Breast epithelium (tissue), 4 donors: ENCODE measurements at regions not wholly inside any gene's neighbourhood (a gene's known extent, or its start where the extent isn't known, plus 50 kb on each side); places are given as distances from the start of the nearest gene placed in this dataset.

ENCODE experiments used
- DNase-seq, 2 donors: peaks; one replicate each; pipeline ENCODE4 v3.0.0-alpha.2; 2019; ENCODE audit warnings: low spot score in 2 of 2
- H3K27ac ChIP-seq, 2 donors: fragments of 200-600 bp; sonication (generic) in 1 of 2; one replicate each; pipeline ENCODE4 v1.5.1; 2016 to 2019; ENCODE audit warnings: mild to moderate bottlenecking in 1 of 2
- H3K27me3 ChIP-seq, 2 donors: fragments of 200-600 bp; sonication (generic) in 1 of 2; one replicate each; pipeline versions ENCODE4 v1.5.1 to v1.6.0; 2017 to 2019; ENCODE audit warnings: control low read depth in 1 of 2, mild to moderate bottlenecking in 1 of 2
- H3K36me3 ChIP-seq: fragments of 200-600 bp; one replicate; pipeline ENCODE4 v1.5.1; 2019
- H3K4me1 ChIP-seq, 2 donors: fragments of 200-600 bp; sonication (generic); one replicate each; pipeline ENCODE4 v1.5.1; 2016 to 2019; ENCODE audit warnings: control low read depth in 1 of 2
- H3K4me3 ChIP-seq, 3 donors: fragments of 200-600 bp; sonication (generic); 1 replicate in 2 of 3; 2 replicates in 1 of 3; pipeline ENCODE4 v1.5.1; 2016 to 2019; ENCODE audit warnings: mild to moderate bottlenecking in 3 of 3, moderate library complexity in 2 of 3
- H3K9me3 ChIP-seq, 2 donors: fragments of 200-600 bp; sonication (generic) in 1 of 2; one replicate each; pipeline ENCODE4 v1.5.1; 2016 to 2019; ENCODE audit warnings: control low read depth in 1 of 2
- CTCF ChIP-seq, 3 donors: fragments of 450-650 bp; IDR thresholded peaks; one replicate each; pipeline ENCODE4 v1.5.1; 2016 to 2017; ENCODE audit warnings: antibody characterized with exemption in 3 of 3, mild to moderate bottlenecking in 3 of 3, moderate library complexity in 3 of 3
- POLR2A ChIP-seq: fragments of 450-650 bp; IDR thresholded peaks from one replicate; pipeline ENCODE4 v1.6.1; 2016; ENCODE audit warnings: antibody characterized with exemption, mild to moderate bottlenecking, moderate library complexity
- POLR2AphosphoS5 ChIP-seq, 3 donors: sonication (generic); formaldehyde crosslinking; IDR thresholded peaks; one replicate each; pipeline ENCODE4 v1.6.1; 2017; ENCODE audit warnings: antibody characterized with exemption in 3 of 3
- intact Hi-C: fragments of 100-400 bp; cut with DNase I; formaldehyde crosslinking; loops from one replicate; pipeline ENCODE4 v1.15.1; 2023; ENCODE audit warnings: low total_unique reads

DNA sequence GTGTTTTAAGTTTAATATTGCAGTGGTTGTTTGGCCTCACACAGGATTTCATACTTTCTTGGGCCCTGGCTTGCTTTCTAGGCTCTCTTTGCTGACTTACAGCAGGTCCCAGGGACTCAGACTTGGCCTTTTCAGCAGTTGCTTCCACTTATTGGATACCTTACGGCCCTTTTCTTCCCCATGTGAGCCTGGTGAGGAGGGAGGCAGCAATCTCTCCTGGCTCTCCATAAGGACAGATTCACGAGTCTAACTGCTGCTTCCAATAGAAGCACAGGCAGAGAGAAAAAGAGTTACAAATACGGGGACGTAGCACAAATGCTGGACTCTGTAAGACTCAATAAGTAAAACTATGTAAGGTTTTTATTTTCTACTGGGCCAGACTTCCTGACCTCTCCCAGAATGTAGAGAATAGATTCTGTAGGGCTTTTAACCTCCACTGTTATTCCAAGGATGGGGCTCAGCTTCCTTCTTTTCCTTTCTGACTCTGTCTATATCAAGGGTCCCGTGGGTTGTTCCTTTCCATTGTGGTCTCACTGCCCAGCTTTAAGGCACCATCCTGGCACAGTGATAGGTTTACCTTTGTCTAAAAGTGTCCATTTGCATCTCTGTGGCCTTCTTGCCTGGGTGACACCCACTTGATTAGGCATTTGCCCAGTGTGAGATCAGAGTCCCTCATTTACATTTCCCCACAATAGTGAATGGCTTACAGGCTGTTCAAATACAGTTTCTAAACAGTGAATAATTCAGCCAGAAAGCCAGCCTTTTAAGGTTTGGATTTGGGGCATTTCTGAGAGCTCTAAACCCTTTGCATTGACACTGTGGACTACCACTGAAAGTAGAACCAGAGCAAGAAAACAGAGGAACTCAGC lies 92.8 kb downstream of the RASSF10 start:
- Histone ChIP-seq H3K4me3 (no peak overlapping the region), H3K27ac (no peak overlapping the region), H3K4me1 (peaks cover 0 to 6% of the 10 kb centered on the region in 2 donors), H3K36me3 (no peaks in the 10 kb centered on the region), H3K9me3 (no peaks in the 10 kb centered on the region), H3K27me3 (no peaks in the 10 kb centered on the region)
- TF ChIP-seq POLR2A (no peak), CTCF (IDR thresholded peaks at IDR 0.05) (no peak), POLR2AphosphoS5 (IDR thresholded peaks at IDR 0.05) (no peak)
- DNase-seq: no peak
- intact Hi-C loops: no loop called here

GRCh38 chr11:13102513-13102840 lies 93.4 kb downstream of the RASSF10 start:
- no peaks in the 10 kb centered on the region for H3K36me3 ChIP-seq
- H3K4me3 ChIP-seq: no peak overlapping the region
- DNase-seq: no peak
- H3K27me3 ChIP-seq: no peaks in the 10 kb centered on the region
- H3K27ac ChIP-seq: no peak overlapping the region
- H3K4me1 ChIP-seq: peaks cover 0 to 6% of the 10 kb centered on the region in 2 donors
- intact Hi-C loops: no loop called here
- no peaks in the 10 kb centered on the region for H3K9me3 ChIP-seq
- no peak for TF ChIP-seq POLR2AphosphoS5 (IDR thresholded peaks at IDR 0.05)
- TF ChIP-seq CTCF (IDR thresholded peaks at IDR 0.05): no peak
- TF ChIP-seq POLR2A: no peak

DNA sequence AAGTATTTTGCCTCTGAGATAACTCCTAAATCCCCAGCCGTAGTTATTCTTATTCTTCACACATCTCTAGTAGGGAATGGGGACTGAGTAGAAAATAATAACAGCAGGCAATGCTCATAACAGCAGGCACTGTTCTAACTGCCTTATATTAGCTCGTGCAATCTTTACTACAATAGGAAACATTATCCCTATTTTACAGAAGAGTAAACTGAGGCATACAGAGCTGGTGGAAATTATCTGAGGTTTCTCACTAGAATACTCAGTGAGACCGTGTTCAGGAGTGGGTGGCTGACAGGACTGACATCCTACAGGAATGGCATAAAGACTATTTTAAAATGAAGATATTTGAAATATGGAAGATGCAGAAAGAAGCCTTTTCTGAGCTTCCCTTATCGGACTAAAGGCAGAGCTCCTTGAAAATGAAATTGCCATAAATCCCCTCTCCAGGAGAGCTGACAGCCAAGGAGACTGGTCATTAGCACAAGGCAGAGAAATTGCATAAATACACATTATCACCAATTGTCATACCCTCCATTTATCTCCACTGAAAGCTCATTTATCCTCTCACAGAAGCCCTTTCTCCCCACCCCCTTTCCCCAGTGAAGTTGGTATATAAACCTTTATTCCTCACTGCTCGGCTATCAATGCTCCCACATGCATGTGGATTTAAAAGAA lies 93.9 kb downstream of the RASSF10 start:
- no peaks in the 10 kb centered on the region for H3K36me3 ChIP-seq
- H3K27ac ChIP-seq: no peak overlapping the region
- no peak overlapping the region for H3K4me3 ChIP-seq
- H3K27me3 ChIP-seq: no peaks in the 10 kb centered on the region
- no peaks in the 10 kb centered on the region for H3K9me3 ChIP-seq
- no peak for DNase-seq
- TF ChIP-seq CTCF (IDR thresholded peaks at IDR 0.05): no peak
- no peak for TF ChIP-seq POLR2AphosphoS5 (IDR thresholded peaks at IDR 0.05)
- TF ChIP-seq POLR2A: no peak
- peaks cover 0 to 6% of the 10 kb centered on the region in 2 donors for H3K4me1 ChIP-seq
- intact Hi-C loops: no loop called here

- no peaks in the 10 kb centered on the region for H3K36me3 ChIP-seq
- no peak overlapping the region for H3K4me3 ChIP-seq
- H3K27me3 ChIP-seq: no peaks in the 10 kb centered on the region
- TF ChIP-seq POLR2AphosphoS5 (IDR thresholded peaks at IDR 0.05) (no peak), CTCF (IDR thresholded peaks at IDR 0.05) (no peak), POLR2A (no peak)
- H3K9me3 ChIP-seq: no peaks in the 10 kb centered on the region
- intact Hi-C loops: no loop called here
- H3K4me1 ChIP-seq: no peaks in the 10 kb centered on the region
- no peak for DNase-seq
- H3K27ac ChIP-seq: peak overlapping the region in 1 of 2 donors; percentile 44
These were observed 94.9 kb downstream of the RASSF10 start for GRCh38 chr11:13103962-13104554.
